Stimulated activated CD4-positive, alpha-beta T cell treated with anti-CD3 and anti-CD28 coated beads, Interleukin-1b, Interleukin-23, amount 100 ng/mL, for 48 hours (primary cell): ENCODE measurements at regions not wholly inside any gene's neighbourhood (a gene's known extent, or its start where the extent isn't known, plus 50 kb on each side); places are given as distances from the start of the nearest gene placed in this dataset.
"Not testable (repeated sequence)": the region's sequence is repeated elsewhere in the genome, so short reads cannot be mapped to it uniquely, and the experiment has no call there.

ENCODE experiments used
- DNase-seq: peaks from one replicate; pipeline ENCODE4 v3.0.0-alpha.2; 2020

DNA sequence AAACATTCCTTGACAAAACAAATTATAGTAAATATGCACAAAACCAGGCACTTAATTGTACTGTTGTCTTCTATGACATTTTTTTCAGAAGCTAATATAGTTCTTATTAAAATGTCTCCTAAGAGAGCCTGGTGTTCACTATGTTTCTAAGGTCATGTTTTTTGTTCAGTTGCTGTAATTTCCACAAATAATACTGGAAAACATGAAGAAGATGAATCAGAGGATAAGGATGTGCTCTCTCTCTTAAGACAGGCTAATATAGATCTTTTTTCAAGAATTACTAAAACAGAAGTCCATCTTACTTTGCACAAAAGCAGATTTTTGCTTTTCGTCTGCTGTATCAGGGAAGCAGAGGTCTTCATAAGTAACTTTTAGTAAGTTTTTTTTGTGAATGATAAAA lies 823.0 kb upstream of the NECTIN3 start:
- DNase-seq = no peak

DNA sequence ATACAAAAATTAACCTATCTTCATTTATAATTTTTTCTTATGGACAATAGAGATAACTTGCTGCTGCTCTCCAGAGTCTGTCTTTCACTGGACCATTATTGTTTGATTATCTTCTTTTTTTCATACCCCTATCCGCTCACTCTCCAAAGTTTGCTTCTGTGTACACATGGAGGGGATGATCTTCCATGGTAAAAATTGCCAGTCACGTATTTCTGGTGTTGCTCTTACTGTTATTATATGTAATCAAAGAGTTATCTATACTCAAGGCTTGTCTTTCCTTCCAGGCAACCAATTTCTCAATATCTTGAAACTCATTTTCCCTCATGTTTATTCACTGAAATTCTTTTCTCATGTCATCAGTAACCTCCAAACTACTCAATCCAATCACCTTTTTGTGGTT lies 817.8 kb upstream of the NECTIN3 start:
- DNase-seq = no peak

DNA sequence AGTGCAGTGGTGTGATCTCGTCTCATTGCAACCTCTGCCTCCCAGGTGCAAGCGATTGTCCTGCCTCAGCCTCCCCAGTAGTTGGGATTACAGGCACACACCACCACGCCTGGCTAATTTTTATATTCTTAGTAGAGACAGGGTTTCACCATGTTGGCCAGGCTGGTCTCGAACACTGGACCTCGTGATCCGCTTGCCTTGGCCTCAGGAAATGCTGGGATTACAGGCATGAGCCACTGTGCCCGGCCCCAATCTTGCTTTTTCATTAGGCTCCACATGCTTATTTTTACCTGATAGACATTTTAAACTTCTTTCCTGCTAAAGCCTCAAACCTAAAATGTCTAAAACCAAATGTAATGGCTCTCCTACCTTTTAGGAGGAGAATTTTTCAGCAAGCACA lies 817.0 kb upstream of the NECTIN3 start:
- no peak for DNase-seq

DNA sequence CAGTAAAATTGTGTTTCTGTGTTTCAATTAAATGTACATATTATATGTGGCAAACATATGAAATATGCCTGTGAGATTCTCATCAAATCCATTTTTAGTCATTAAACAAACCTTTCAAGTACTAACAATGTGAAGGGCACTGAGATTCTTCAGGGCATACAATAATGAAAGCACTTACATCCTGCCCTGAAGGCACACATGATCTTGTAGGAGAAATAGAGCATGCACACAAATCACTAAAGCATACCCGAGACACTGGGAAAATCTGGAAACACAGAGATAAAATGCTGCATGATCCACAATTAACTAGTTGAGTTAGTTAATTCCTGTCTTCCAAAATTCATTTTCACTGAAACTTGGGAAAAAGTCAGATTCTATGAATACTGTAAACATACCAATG lies 810.5 kb upstream of the NECTIN3 start:
- DNase-seq = no peak

- no peak for DNase-seq
Measured at GRCh38 chr3:110262896-110263295, 808.7 kb upstream of the NECTIN3 start.

GRCh38 chr3:110265302-110265701 lies 806.3 kb upstream of the NECTIN3 start:
- no peak for DNase-seq

- DNase-seq = no peak
Measured at GRCh38 chr3:110267304-110267845, 804.2 kb upstream of the NECTIN3 start.

DNA sequence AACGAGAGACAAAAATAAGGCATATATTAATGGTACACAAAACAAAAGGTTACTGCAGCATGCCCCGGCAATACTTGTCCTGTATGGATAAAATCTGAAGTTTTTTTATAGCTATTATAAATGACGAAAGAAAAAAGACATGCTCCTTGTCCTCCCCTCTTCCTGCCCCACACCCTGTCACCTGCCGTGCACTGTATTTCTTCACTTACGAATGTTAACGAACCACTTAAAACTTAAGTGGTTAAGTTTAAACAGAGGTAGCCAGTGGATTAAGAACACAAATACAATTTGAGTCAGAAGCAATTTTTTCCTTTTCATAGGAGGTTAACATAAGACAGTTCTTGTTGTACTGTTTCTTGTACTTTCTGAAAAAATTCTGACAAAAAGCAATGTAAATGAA lies 799.1 kb upstream of the NECTIN3 start:
- no peak for DNase-seq

- DNase-seq = no peak
Measured at GRCh38 chr3:110291886-110292501, 779.6 kb upstream of the NECTIN3 start.

- peak; percentile 1 for DNase-seq
Measured at GRCh38 chr3:110293660-110294059, 778.0 kb upstream of the NECTIN3 start.

GRCh38 chr3:110296885-110297284 lies 774.7 kb upstream of the NECTIN3 start:
- DNase-seq = no peak

DNA sequence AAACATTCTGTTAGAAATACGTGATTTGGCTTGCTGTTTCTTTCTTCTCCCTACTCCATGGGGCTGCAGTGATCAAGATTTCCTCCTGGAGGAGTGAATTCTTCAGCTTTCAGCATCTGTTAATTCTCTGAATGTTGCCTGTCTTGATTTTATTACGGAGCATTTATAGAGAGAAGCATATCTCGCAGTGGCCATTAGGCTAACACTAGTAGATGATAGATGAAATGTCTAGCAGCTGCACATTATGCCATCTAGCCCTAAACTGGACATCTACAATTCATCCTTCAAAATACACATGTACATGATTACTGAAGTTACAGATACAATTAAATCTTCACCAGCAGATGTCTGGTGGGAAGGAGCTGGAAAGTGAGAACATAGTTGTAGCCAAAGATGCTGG lies 769.8 kb upstream of the NECTIN3 start:
- no peak for DNase-seq

GRCh38 chr3:110307065-110307809 lies 764.4 kb upstream of the NECTIN3 start:
- no peak for DNase-seq

GRCh38 chr3:110311541-110311940 lies 760.1 kb upstream of the NECTIN3 start:
- DNase-seq = no peak

DNA sequence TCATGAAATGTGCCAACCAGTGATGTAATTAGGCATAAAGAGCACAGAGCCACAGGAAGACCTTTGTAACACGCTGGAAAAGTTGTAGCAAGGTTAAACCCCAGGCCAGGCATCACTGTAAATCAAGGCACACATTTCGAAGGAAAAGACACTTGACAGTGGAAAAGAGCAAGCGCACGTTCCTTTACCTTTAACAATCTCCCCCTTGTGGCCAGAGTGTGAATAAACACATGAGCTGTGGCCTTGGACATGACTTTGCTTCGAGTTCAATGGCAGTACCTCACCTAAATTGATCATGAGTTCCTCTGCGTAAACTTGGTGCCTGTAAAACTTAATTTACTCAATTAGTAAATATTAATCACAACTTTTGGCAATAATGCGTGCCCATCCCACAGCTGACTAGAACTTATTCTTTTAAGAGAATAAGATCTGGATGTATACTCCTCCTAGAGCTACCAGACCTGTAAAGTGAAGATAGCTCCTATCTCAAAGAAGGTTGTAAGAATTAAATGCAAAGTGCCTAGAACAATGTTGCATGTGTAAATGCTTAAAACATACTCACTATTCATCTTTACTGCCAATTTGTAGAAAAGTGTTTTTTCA lies 757.0 kb upstream of the NECTIN3 start:
- peak; percentile 40 for DNase-seq

DNA sequence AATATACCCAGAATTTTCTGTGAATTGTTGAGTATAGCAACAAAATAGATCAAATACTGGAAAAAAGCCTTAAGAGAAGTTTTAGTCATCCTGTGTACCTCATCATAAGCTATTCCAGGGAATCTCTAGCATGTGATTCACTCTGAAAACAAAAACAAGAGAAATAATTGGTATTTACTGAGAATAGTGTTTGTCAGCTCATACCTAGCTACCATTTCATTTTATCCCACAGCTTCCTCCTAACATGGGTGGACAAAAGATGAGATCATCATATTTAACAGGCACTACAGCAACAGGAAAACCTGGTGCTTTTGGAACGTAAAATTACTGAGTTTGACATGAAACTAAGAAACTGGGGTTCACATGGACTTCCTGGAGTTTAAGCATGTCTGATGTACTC lies 753.5 kb upstream of the NECTIN3 start:
- no peak for DNase-seq

DNA sequence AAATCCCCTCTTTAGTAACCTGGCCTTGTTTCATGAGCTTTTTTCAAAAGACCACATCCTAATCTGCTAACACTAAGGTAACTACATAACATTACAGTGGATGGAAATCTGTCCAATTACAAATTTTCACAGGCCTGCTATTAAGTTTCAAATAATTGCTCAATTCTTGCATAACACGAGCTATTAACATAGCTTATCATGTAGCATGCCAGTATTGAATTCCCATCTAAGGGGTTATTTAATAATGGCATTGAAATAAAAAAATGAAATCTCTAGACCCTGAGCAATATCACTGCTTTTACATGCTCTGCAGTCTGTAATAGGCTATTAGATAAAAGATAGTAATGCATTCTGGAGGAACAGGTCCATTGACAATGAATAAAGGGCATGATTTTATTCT lies 748.3 kb upstream of the NECTIN3 start:
- no peak for DNase-seq

DNA sequence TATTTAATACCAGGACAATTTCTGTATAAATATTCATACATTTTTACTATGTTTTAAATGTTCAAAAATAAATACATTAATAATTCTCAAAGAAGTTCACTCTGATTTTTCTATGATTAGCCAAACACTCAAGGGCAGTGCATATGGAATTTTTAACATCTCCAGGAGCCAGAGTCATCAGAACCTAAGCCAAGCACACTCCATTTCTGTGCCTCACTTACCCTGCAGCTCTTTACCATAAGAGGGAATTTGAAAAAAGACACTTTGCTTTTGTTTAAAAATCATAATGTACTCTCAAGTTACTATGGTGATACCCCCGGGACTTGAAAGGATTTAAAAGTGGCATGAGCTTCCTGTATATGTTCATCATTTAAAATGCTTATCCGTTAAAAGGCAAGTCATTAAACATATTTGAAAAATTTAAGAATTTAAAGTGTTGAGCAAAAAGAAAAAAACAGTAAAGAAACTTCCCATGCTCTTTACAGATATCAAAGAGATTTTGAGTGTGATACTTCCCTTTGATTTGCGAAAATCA lies 747.4 kb upstream of the NECTIN3 start:
- DNase-seq = no peak

DNA sequence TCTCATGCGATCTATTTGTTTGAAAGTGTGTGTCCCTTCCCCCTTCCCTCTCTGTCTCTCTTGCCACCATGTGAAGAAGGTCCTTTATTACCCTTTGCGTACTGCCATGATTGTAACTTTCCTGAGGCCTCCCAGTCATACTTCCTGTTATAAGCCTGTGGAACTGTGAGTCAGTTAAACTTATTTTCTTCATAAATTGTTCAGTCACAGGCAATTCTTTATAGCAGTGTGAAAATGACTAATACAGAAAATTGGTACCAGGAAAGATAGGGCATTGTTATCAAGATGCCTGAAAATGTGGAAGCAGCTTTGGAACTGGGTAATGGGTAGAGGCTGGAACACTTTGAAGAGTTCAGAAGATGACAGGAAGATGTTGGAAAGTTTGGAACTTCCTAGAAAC lies 743.7 kb upstream of the NECTIN3 start:
- no peak for DNase-seq

DNA sequence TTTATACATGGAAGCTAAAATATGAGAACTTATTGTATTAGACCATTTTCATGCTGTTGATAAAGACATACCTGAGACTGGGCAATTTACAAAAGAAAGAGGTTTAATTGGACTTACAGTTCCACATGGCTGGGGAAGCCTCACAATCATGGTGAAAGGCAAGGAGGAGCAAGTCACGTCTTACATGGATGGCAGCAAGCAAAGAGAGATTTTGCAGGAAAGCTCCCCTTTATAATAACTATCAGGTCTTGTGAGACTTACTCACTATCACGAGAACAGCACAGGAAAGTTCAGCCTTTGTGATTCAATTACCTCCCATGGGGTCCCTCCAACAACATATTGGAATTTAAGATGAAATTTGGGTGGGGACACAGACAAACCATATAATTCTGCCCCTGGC lies 740.1 kb upstream of the NECTIN3 start:
- DNase-seq = not testable (repeated sequence)

- no peak for DNase-seq
Measured at GRCh38 chr3:110332629-110333028, 739.0 kb upstream of the NECTIN3 start.

- DNase-seq = no peak
Measured at GRCh38 chr3:110341047-110341446, 730.6 kb upstream of the NECTIN3 start.

DNA sequence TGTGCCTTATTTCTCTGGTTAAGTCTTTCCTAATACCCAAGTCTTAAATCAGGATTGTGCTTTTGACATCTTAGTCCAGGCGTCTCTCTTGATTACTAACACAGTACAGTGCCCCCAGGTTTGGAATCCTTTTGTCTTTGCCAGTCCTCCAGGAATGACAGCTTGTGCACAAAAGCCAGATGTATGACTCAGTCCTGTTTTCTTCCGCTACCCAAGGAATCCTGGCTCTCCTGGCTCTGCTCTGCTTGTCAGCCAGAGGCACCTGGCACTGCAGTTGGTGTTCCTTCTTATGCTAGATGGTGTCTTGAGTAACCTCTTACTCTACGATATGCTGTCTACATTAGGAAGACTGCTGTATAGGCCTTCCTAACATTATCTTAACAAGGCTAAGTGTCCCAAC lies 728.2 kb upstream of the NECTIN3 start:
- DNase-seq = no peak

- DNase-seq = no peak
Measured at GRCh38 chr3:110343945-110344344, 727.7 kb upstream of the NECTIN3 start.
